NCI-H2081 treated with DMSO at 0.1 percent for 48 hours (cell line): ENCODE measurements at regions not wholly inside any gene's neighbourhood (a gene's known extent, or its start where the extent isn't known, plus 50 kb on each side); places are given as distances from the start of the nearest gene placed in this dataset.
"Not testable (repeated sequence)": the region's sequence is repeated elsewhere in the genome, so short reads cannot be mapped to it uniquely, and the experiment has no call there.

Experiments
- DNase-seq: peaks from one replicate; lab custom pipeline; 2025; lab: John Stamatoyannopoulos, UW

DNA sequence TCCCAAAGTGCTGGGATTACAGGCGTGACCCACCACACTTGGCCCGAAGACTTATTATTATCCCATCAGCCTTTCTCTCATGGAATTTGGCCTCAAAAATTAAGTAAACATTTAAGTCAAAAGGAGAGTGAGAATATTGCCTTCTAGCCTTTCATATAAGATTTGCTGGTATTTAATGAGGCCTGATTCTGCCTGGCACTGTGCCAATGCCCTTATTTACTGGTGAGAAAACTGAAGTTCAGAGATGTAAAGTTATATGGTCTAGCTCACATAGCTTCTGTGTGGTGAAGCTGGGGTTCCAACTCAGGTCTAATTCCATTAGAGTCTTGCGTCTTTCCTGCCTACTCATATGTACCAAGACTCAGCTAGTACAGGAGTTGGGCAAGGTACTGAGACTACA lies 260.2 kb downstream of the SDHAF3 start:
- DNase-seq: no peak

DNA sequence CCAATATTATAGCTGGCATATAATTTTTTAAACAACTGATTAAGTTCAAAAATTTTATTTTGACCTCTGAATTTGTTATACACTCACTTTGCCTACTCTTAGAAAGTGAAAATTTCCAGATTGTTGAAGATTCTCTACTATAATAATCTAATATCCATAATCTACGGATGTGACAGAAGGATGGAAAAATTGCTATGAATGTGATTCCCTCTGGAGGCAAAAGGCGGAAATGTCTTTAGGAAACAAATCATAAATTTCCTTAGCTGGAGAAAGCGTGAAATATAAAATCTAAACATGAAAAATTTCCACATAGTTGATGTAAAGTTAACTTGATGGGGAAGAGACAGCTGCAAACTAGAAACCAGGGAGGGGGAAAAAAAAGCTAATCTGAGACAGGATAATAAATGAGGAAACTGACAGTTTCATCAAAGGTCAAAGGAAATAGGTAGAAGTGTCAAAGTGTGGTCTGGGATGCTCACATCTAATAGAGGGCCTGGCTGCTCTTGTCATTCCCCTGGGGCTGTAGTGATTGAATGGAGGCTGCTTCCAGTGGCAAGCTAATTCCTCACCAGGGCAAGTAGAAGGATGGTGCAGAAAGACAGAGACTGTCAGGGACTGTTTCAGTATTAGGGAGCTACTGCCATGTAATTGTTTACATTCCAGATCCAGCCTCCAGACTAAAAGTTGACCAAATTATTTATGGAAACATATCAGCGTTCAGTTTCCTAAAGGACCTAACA lies 264.5 kb downstream of the SDHAF3 start:
- DNase-seq: no peak

DNA sequence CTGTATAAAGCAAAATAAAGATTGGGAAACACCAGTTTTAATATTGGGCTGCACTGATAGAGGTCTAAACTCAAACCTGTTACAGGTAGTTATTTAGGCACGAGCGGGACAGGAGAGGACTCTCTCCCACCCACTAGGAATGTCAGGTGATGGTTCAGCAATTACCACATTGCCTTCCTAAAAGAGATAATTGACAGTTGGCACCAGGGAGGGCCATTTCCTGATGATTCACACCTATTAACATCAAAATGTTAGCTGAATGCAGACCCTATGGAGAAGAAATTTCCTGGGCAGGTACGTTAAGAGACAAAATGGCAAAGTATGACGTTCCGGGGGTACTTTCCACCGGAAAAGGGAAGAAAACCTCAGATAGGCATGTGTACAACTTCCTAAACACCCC lies 272.6 kb downstream of the SDHAF3 start:
- DNase-seq: no peak

DNA sequence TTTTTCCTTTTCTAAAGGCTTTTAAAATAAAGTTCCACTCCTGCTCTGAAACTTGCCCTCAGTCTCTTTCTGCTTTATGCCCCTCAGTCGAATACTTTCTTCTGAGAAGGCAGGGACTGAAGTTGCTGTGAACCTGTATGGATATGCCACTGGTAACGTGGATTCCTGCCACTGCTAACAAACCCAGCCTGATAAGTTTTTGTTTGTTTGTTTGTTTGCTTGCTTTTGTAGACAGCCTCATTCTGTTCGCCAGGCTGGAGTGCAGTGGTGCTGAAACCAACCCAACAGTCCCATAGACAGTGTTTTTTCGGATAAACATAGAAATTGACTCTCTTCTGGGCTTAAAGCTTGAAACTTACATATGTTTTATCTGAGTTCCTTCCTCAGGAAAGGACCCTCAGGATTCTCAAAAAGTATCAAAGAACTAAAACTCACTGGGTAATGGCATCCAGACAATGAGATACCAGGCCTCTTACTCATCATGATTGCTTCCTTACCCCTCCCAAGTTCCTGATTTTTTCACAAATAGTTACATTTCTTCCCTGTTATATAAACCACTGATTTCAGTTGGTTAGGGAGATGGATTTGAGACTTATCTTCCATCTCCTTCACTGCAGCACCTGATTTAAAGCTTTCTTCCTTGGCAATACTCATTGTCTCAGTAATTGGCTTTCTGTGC lies 273.6 kb downstream of the SDHAF3 start:
- no peak for DNase-seq

DNA sequence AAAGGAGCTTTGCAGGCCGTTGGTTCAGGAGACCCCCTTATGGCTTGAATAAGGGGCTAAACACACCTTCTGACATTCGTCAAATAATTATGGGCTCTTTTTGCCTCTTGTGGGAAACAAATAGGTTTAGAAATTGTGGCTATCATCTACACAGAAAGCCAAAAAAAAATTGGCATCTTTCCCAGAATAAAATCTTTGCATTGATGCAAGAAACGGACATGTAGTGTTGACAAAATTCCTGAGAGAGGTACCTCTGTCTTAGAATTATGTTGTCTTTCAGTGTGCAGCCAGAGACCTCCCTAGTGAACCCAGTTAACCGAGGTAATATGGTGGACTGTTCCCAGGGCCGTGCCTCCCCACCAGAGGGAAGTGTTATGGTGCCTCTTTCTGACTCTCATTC lies 283.9 kb downstream of the SDHAF3 start:
- DNase-seq: no peak

DNA sequence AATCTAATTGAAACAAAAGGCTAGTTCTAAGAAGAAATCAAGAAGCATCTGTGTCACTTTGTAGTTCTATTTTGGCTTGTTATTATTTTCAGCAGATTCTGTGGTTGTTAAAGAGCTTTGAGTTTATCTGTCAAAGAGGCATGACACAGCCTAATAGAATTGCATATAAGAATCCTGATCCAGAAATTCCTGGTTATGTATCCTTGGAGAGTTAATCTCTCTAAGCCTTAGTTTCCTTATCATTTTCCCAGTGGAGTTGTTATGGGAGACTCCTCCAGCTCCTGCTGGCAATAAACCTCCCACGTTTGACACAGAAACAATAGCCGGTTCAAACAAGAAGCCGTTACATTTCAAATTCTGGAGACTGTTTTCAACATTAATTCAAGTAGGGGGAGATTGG lies 288.3 kb downstream of the SDHAF3 start:
- no peak for DNase-seq

DNA sequence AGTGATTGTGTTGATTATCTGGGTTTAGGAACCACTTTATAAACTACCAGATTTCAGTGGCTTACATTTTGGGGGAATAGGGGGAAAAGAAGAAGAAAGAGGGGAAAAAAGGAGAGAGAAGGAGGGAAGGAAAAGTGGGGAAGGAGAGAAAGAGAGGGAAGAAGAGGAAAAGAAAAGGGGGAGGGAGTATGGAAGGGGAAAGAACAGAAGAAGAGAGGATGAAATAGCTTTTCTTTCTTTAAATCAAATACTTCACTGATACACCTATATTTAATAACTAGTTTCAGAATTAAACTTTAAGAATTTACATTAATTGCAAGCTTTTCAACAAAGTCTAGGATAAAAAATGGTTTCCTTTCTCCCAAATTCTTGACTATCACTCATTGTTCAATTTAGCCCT lies 289.6 kb downstream of the SDHAF3 start:
- no peak for DNase-seq

DNA sequence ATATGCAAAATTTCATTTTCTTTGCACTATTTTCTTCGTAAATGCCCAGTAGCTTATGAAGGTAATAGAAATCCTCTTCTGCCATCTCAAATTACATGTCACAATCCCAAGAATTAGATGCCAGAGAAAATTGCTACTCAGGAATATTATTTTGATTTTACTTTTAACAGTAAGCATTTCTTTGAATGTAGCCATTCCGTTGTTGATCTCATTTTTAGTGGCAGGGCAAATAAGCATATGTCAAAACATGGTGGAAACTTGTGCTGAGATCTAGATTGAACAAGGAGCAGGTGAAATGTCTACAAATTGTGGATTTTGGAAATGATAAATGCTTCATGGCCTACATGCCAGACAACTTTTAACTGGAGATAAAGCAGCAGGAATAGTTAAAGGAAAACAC lies 291.8 kb downstream of the SDHAF3 start:
- DNase-seq: no peak

DNA sequence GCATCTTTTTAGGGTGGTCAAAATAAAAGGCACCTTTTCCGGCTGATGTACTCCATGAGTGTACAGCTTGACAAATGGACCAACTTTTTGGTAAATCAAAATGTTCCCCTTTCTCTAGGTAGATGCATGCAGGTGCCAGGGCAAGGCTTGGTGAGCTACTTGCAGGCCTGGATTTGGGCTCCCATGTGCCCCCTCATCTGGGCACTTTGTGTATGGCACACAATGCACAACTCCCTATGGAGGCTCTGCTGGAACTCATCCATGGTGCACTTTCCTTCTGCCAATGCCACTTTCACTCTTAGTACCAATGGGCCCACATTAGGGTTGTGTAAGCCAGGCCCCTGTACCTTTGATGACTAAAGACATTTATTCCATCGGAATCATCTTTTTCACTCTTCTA lies 300.8 kb downstream of the SDHAF3 start:
- DNase-seq: no peak

DNA sequence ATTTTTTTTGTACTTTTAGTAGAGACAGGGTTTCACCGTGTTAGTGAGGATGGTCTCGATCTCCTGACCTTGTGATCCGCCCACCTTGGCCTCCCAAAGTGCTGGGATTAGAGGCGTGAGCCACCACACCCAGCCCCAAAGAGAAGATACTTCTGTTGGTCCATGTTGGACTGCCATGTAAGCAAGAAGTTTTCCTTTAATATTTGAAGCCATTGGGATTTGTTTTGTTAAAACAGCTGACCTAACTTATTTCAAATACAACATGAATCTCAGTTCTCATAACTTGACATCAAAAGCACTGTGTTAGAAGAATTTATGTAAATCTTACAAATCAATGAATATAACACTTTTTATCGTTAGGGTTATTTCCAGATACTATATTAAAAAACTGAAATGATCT lies 302.4 kb downstream of the SDHAF3 start:
- DNase-seq: no peak

DNA sequence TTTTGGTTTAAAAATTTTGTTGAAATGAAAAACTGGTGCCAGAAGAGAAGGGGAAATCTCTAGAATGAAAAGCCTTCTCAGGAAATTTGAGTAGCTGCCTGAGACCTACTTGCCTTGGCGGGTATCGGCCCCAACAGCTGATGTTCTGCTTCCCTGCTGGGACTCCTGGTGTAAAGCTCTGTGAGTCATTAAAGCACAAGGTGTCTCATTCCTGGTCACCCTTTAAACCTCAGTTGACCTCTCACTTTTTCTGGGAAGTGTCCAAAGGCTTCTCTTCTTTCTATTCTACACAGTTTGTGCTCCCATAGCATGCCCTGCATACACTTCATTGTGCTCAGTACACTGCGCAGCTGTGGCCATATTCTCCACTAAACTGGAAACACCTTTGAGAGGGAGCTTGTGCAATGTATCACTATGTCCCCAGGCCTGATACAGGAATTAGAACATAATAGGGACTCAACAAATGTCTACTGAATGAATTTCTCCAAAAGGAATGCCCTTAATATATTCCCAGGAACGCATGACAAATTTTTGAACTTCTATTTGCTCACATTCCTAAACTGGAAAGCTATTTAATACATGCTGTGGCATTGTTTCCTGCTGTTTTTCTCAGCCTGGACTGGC lies 303.9 kb downstream of the SDHAF3 start:
- no peak for DNase-seq

DNA sequence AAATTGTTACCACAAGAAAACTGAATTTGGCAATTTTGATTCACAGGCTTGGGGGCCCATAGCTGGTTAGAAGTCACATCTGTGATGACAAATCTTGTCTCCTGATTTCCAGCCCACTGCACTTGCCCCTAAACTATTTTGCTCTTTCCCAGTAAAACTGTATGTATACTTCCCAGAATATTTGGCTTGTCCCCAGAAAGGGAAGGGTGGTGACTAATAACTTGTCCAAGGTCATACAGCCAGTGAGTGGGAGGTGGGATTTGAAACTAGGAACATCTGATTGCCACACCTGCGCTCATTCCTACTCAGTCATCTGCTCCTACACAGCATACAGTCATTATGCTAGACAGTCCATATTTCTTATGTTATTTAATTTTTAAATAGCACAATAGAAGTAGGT lies 304.5 kb downstream of the SDHAF3 start:
- no peak for DNase-seq

DNA sequence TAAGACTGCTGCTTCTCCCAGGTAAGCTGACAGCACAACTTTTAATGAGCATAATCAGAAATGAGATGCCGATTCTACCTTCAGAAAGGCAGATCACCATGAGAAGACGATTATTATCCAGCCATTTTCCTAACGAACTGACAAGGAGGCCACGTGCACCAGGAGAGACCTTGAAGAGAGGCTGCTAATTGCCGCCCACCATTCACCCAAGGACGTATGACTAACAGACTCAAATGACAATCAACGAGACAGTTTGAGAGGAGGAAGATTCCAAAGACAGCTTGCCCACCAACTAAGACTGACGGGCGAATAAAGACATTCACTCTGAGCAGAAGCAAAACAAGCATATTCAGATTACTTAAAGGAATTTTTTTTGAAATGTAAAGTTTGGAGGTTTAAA lies 301.9 kb upstream of the TAC1 start:
- DNase-seq: no peak

DNA sequence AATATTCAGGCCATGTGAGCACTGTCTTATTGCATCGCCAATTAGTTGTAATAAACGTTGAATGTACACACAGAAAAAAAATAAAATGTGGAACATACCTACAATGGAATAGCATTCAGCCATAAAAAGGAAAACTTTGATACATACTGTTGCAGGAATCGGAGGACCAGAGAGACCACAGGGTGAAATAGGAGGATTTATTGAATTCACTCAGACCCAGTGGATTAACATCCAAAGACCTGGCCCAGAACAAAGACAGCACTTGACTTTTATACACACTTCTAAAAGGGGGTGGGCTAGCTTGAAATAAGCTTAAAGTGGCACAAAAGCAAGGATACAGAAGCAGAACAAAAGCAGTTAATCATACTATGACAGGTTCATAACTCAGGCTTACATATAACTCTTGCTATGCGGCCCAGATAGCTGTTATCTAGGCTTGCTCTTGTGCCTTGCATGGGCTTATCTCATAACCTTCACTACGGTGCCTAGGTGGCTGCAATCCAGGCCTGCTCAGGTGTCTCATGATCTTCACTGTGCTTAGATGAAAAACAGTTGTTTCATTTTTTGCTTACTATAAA lies 292.2 kb upstream of the TAC1 start:
- DNase-seq: no peak

DNA sequence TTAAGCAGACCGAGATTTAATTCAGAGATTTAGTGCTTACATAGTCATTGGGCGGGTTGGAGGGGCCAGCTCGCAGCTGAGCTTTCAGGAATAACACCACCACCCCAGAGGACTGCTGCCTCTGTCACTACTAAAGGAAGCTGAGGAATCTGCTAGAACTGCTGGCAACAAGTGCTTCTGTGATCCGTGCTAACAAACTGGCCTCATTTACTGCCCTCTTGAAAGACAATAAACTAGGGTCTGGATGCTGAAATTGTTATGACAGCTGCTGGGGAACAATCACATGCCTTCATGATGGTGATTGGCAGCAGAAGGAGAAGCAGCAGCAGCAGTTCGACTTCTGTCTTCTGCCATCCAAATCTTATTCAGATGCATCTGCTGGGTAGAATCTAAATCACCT lies 285.5 kb upstream of the TAC1 start:
- no peak for DNase-seq

DNA sequence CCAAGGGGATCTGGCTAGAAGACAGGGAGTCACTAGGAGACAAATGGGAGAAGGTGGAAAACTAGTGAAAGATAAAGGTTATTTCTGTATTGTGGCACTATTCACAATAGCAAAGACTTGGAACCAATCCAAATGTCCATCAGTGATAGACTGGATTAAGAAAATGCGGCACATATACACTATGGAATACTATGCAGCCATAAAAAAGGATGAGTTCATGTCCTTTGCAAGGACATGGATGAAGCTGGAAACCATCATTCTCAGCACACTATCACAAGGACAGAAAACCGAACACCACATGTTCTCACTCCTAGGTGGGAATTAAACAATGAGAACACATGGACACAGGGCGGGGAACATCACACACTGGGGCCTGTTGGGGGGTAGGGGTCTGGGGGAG lies 282.4 kb upstream of the TAC1 start:
- DNase-seq: not testable (repeated sequence)

DNA sequence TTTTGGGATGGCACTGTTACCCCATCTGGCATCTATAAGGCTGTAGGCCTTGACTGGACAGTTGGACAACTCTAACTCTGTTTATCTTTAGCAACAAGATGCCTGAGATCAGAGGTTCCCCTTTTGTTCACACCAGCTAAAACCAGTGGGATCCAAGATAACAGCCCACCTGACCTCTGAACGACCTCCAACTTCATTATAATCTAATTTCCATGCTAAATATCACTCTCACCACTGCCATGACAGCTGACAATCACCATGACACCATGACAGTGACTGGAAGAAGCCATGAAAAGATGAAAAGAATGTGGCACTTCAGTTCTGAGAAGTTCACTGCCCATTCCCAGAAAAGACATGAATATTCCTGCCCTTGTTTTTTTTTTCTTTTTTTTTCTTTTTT lies 281.4 kb upstream of the TAC1 start:
- DNase-seq: no peak

DNA sequence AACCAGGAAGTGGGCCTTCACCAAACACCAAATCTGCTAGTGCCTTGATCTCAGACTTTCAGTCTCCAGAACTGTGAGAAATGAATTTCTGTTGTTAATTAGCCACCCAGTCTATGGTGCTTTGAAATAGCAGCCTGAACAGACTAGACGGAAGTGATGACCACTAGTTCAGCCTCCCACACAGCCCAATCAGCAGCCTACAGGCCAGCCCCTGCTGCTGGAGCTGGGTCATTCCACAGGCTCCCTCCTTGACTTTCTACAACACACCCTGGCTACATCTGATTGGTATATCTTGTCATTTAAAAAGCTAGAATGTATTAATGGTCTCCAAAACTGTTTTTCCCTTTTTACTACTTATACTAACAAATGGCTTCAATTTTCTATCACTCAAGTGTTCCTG lies 277.2 kb upstream of the TAC1 start:
- DNase-seq: no peak

DNA sequence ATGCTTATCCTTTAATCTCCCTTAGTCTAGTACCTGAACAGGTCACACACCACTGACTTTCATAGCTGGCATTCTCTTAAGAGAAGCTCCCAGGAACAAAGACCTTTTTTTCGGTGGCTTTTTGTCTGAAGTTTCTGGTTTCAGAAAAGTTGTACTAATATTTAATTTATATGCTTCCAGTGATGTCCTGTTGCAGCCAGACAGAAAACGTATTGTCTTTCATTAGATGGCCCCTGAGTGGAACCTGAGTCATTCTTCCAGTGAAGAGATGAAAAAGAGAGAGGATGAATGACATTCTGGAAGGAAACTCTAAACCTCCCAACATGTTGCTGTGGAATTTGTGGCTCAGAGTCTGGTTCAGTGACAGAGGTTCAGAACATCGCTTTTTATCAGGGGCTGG lies 274.8 kb upstream of the TAC1 start:
- no peak for DNase-seq

DNA sequence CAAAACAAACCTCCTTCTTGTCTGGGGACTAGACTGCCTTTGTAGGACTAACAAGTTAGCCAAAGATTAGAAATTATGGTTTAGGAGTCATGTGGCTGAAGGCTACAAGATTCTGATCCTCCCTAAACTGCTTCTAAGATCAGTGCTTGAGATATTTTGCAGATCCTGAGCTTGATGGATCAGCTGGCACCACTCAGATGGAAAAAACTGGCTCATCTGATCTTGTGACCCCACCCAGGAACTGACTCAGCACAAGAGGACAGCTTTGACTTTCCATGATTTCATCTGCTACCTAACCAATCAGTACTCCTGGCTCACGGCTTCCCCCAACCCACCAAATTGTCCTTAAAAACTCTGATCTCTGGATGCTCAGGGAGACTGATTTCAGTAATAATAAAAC lies 271.5 kb upstream of the TAC1 start:
- DNase-seq: no peak

DNA sequence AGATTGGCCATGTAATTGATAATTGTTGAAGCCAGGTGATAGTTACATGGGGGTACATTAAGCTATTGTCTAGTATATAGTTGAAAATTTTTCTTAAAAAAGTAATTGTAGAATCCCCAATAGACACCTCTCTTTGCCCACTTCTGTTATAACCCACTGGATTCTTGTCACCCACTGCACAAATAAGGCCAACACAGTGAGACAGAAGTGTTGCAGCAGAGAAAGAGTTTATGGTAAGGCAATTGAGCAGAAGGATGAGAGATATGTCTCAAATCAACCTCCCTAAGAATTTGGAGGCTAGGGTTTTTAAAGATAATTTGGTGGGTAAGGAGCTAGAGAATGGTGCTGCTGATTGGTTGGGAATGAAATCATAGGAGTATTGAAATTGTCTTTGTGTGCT lies 270.3 kb upstream of the TAC1 start:
- no peak for DNase-seq

DNA sequence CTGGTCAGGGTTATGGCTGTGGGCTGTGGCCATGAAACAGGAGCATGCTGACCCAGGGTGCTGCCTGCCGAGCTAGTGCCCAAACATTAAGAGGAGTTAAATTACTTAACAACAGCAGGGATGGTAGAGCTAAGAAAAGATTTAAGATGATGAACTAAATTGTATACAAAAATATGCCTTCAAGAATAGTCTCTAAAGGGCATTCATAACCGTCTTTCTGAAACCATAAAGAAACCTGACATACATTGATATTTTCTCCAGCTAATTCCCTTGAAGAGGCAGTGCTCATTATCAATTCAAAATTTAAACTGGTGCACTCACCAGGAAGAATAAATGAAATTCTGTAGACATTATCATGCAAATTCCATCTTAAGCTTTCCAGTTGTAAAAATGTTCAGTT lies 265.8 kb upstream of the TAC1 start:
- DNase-seq: no peak

DNA sequence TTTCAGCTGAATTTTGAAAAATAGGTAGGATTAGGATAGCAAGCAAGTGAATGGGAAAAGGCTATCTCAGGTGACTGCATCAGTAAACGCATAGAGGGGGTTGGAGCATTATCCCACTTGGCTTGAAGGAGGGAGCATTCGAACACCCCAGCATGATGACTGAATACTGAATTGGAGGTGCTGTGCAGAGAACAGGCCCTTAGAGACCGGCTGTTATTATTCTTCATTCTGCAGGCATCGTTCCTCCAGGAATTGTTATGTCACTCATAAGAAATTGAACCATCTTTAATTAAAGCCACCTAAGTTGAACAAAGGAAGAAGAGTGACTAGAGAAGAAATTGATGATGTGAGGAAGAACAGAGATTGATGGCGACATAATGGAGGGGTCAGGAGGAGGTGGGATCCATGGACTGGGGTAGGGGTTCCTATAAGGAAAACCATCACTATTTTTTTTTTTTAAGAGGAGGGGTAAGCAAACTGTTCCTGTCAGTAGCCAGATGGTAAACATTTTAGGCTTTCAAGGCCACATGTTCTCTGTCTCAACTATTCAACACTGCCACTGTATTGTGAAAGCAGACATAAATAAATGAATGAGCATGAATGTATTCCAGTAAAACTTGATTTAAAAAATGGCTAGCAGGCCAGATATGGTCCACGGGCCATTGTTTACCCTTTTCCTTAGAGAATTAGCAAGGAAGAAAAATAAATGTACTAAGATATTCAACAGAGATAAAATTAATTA lies 264.7 kb upstream of the TAC1 start:
- DNase-seq: no peak
